SK-N-MC (cell line): ENCODE measurements at regions not wholly inside any gene's neighbourhood (a gene's known extent, or its start where the extent isn't known, plus 50 kb on each side); places are given as distances from the start of the nearest gene placed in this dataset.

Source experiments
- EZH2 ChIP-seq: fragments of 200-600 bp; sonication (generic); IDR thresholded peaks from one replicate; pipeline ENCODE4 v1.6.1; 2017; ENCODE audit warnings: antibody characterized with exemption
- FOXP2 ChIP-seq: optimal IDR thresholded peaks from 2 replicates; pipeline ENCODE3; 2011; ENCODE audit warnings: mild to moderate bottlenecking, moderate library complexity; ENCODE audit not compliant: insufficient read depth; ENCODE audit errors: extremely low read length, control extremely low read depth
- POLR2AphosphoS5 ChIP-seq: IDR thresholded peaks from 2 replicates; pipeline ENCODE4 v1.6.1; 2012; ENCODE audit warnings: mild to moderate bottlenecking, low read depth, low read length, borderline replicate concordance

- no peak for TF ChIP-seq POLR2AphosphoS5
- no peak for TF ChIP-seq EZH2
- no peak for TF ChIP-seq FOXP2
Observed at GRCh38 chr5:175591293-175591692, 66.6 kb upstream of the HRH2 start.
